NB4 (cell line): ENCODE measurements at regions not wholly inside any gene's neighbourhood (a gene's known extent, or its start where the extent isn't known, plus 50 kb on each side); places are given as distances from the start of the nearest gene placed in this dataset.

Experiments
- DNase-seq: peaks from one replicate; pipeline ENCODE4 v3.0.0; 2010; ENCODE audit warnings: low read depth
- H3K4me3 ChIP-seq: one replicate; pipeline ENCODE4 v1.5.1; 2011; ENCODE audit warnings: mild to moderate bottlenecking, low read depth, low read length, moderate library complexity
- MAX ChIP-seq: IDR thresholded peaks from 2 replicates; pipeline ENCODE4 v1.6.1; 2011; ENCODE audit warnings: low read depth, low read length
- MYC ChIP-seq: IDR thresholded peaks from 2 replicates; pipeline ENCODE4 v1.6.1; 2011; ENCODE audit warnings: low read depth, low read length
- POLR2A ChIP-seq: IDR thresholded peaks from 2 replicates; pipeline ENCODE4 v1.6.1; 2011; ENCODE audit warnings: mild to moderate bottlenecking; ENCODE audit not compliant: insufficient read length; ENCODE audit errors: extremely low read depth
- TF ChIP-seq, protein P1 (sequence below): IDR thresholded peaks from one replicate; pipeline ENCODE4 v1.5.1; 2012; ENCODE audit warnings: low read depth, low read length

- TF ChIP-seq MAX (no peak), POLR2A (no peak)
- TF ChIP-seq, protein P1, sequence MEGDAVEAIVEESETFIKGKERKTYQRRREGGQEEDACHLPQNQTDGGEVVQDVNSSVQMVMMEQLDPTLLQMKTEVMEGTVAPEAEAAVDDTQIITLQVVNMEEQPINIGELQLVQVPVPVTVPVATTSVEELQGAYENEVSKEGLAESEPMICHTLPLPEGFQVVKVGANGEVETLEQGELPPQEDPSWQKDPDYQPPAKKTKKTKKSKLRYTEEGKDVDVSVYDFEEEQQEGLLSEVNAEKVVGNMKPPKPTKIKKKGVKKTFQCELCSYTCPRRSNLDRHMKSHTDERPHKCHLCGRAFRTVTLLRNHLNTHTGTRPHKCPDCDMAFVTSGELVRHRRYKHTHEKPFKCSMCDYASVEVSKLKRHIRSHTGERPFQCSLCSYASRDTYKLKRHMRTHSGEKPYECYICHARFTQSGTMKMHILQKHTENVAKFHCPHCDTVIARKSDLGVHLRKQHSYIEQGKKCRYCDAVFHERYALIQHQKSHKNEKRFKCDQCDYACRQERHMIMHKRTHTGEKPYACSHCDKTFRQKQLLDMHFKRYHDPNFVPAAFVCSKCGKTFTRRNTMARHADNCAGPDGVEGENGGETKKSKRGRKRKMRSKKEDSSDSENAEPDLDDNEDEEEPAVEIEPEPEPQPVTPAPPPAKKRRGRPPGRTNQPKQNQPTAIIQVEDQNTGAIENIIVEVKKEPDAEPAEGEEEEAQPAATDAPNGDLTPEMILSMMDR, result no peak
- H3K4me3 ChIP-seq, result no peak overlapping the region
- DNase-seq, result no peak
Measured at GRCh38 chrX:39816871-39817731, 280.7 kb downstream of the BCOR start.

DNA sequence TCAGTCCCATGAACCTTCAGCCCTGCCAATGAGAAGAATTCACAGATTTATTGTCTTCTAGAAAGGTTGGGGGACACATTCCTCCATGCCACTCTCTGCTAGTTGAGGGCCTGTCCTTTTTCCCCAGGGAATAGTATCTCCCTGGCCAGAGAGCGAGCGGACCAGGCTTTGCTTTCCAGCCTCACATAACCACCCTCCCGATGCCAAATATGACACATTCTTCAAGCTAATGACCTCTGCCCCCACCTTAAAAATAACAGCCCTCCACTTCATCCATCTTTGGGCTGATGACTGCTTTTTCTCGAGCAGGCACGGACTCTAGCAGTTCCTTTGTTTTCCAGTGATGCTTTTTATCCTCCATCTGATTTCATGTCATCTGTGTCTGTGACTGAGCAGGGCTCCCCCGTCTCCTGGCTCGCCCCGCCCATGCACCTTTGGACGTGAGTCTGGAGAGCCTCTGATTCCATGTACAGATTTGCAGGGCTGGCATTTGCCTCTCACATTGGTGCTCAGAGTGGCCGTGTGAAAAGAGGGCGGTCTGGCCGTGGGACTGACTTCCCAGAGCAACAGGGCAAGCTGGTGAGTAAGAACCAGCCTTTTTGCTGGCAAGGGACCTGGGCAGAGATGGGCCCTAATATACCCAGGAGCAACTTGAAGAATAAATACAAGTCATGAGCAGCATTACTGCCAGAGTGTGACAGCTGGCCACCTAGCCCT is 279.8 kb downstream of the BCOR start:
- no peak for TF ChIP-seq MYC
- TF ChIP-seq, protein P1, result no peak
- no peak for TF ChIP-seq POLR2A
- TF ChIP-seq MAX, result no peak
- no peak overlapping the region for H3K4me3 ChIP-seq
- no peak for DNase-seq

DNA sequence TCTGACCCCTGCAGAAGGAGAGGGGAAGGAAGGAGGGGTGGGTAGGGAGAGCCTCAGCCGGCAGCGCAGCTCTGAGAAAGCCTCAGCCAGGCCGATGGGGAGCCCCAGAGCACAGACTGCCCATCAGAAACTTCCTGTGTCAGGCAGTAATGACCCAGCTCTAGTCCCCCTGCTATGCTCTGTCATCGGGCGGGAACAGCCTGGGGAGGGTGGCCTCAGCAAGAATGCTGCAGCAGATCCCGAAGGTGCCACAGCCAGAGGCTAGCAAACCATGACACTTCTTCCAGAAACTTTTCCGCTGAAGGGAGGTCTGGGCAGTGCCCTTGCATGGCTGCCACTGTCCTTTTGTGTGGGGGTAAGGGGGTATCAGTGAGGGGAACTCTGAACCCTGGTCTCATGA is 279.0 kb downstream of the BCOR start:
- TF ChIP-seq, protein P1, result no peak
- TF ChIP-seq MYC (no peak), MAX (no peak), POLR2A (no peak)
- no peak for DNase-seq
- no peak overlapping the region for H3K4me3 ChIP-seq

GRCh38 chrX:39819921-39820849 is 277.6 kb downstream of the BCOR start:
- no peak for DNase-seq
- no peak overlapping the region for H3K4me3 ChIP-seq
- TF ChIP-seq MAX (no peak), MYC (no peak), POLR2A (no peak)
- TF ChIP-seq, protein P1, result no peak

DNA sequence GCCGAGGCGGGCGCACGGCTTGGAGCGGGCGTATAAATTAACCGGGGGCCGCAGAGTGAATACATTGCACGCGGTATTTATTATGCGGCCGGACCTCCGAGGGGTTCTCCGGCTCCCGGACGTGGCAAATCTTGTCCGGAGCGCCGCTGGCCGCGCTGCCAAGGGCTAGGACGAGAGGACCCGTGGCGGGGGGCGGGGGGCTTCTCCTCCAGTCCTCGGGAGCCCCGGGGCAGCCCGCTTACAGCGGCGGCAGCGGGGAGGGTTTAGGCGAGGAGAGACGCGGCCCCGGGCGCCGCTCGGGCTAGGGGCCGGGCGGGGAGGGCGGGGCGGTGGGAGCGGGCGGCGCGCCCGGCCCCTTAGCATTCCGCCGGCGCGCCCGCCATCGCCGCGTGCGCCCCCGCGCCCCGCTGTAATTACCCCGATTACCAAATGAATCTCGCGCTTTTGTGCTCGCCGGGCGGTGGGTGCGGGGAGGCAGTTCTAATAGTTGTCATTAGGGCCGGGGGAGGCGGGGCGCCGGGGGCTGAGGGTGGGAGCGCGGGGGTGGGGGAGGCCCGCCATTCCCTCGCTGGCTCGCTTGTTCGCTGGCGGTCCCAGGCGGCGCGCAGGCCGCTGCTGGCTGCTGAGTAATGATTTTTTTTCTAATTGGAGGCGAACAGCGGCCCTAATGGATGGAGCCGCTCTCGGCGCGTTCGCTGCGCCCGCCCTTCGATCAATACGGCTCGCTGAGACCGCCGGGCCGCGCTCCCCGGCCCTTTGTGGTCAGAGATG is 276.6 kb downstream of the BCOR start:
- H3K4me3 ChIP-seq, result no peak overlapping the region
- no peak for TF ChIP-seq MAX
- TF ChIP-seq, protein P1, result no peak
- DNase-seq, result no peak
